Gastroesophageal sphincter (tissue), 3 donors: ENCODE measurements at regions not wholly inside any gene's neighbourhood (a gene's known extent, or its start where the extent isn't known, plus 50 kb on each side); places are given as distances from the start of the nearest gene placed in this dataset.

Source experiments
- CTCF ChIP-seq, 4 experiments: fragments of 200-600 bp in 2 of 4; fragments of 450-650 bp in 2 of 4; sonication (generic) in 1 of 4; IDR thresholded peaks; one replicate each; pipeline ENCODE4 v1.5.1; 2017 to 2019; ENCODE audit warnings: antibody characterized with exemption in 4 of 4, mild to moderate bottlenecking in 2 of 4, moderate library complexity in 2 of 4
- EP300 ChIP-seq: sonication (generic); formaldehyde crosslinking; IDR thresholded peaks from one replicate; pipeline ENCODE4 v1.6.1; 2017; ENCODE audit warnings: antibody characterized with exemption, mild to moderate bottlenecking
- POLR2A ChIP-seq, 2 donors: fragments of 450-650 bp; IDR thresholded peaks; one replicate each; pipeline ENCODE4 v1.6.1; 2017; ENCODE audit warnings: antibody characterized with exemption in 2 of 2, mild to moderate bottlenecking in 2 of 2, moderate library complexity in 1 of 2
- POLR2AphosphoS5 ChIP-seq: sonication (generic); formaldehyde crosslinking; IDR thresholded peaks from one replicate; pipeline ENCODE4 v1.6.1; 2017; ENCODE audit warnings: antibody characterized with exemption

DNA sequence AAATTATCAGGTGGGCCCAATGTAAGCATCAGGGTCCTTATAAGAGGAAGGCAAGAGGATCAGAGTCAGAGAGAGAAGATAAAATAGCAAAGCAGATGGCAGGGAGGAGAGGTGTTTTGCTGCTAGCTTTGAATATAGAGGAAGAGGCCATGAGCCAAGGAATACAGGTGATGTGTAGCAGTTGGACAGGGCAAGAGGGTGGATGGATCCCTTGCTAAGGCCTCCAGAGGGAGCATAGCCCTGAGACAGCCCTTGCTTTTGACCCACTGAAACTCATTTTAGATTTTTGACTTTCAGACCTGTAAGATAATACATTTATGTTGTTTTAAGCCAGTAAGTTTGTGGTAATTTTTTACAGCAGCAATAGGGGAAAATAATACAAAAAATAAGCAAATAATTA is 116.6 kb upstream of the PARD3B start:
- TF ChIP-seq CTCF (IDR thresholded peaks at IDR 0.05): no peak
- TF ChIP-seq POLR2A (IDR thresholded peaks at IDR 0.05): no peak
- no peak for TF ChIP-seq POLR2AphosphoS5
- no peak for TF ChIP-seq EP300
